ENCODE measurements at regions not wholly inside any gene's neighbourhood (a gene's known extent, or its start where the extent isn't known, plus 50 kb on each side); places are given as distances from the start of the nearest gene placed in this dataset.

GRCh38 chr10:44039599-44039998 is 345.3 kb downstream of the CXCL12 start:
- no peak overlapping the region for H3K4me3 ChIP-seq (ENCODE audit: low read depth, low read length)
- no peak for DNase-seq (ENCODE audit: low read depth)
- TF ChIP-seq, protein P1, sequence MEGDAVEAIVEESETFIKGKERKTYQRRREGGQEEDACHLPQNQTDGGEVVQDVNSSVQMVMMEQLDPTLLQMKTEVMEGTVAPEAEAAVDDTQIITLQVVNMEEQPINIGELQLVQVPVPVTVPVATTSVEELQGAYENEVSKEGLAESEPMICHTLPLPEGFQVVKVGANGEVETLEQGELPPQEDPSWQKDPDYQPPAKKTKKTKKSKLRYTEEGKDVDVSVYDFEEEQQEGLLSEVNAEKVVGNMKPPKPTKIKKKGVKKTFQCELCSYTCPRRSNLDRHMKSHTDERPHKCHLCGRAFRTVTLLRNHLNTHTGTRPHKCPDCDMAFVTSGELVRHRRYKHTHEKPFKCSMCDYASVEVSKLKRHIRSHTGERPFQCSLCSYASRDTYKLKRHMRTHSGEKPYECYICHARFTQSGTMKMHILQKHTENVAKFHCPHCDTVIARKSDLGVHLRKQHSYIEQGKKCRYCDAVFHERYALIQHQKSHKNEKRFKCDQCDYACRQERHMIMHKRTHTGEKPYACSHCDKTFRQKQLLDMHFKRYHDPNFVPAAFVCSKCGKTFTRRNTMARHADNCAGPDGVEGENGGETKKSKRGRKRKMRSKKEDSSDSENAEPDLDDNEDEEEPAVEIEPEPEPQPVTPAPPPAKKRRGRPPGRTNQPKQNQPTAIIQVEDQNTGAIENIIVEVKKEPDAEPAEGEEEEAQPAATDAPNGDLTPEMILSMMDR (IDR thresholded peaks at IDR 0.05; ENCODE audit: insufficient read depth, low read depth, low read length, missing control alignments) = no peak

DNA sequence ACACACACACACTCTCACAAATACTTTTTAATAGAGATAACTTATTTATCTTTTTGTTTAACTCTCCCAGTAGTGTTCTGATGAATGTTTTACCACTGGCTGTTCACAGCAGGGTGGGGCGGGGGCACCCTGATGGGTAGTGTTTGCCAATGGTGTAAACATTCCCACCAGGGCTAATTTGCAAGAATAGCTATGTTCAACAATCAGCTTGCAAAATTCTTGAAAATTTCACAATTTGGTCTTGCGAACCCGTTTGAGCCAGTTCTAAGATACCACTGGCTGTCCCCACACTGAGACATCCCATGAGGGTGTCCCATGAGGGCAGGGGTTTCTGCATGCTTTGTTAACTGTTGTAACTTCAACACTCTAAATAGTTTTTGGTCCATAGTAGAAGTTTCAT is 348.5 kb downstream of the CXCL12 start:
- TF ChIP-seq, protein P1 (IDR thresholded peaks at IDR 0.05; ENCODE audit: insufficient read depth, low read depth, low read length, missing control alignments) = no peak
- no peak for DNase-seq (ENCODE audit: low read depth)
- no peak overlapping the region for H3K4me3 ChIP-seq (ENCODE audit: low read depth, low read length)

DNA sequence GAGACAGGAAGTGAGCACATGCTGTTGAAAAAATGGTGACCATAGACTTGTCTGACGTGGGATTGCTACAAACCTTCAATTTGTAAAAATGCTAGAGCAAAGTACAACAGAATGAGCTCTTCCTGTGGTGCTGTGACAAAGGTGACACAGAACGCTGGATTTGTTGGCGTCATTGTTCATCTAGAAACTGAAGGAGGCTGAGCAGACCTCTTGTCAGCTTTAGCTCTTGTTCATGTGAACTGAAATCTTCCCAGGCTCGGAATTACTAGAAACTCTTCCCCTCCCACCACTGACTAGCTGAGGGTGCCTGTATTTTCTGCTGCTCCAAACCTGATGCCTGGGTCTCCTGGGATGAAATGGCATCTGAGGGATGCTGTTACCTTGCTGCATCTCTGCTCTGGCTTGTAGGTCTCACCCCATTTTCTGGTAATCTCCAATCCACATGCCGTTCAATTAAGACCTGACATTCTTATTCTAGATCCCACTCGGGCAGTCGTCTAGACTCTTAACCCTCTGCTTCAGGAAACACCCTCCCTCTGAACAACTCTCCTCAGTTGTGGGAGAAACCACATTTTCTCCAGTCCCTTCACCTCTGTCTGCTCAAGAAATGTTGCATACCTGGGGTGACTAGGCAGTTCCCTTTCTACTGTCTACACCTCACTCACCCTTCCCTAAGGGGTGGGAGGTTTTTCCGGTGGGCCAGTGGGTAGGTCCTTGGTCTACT is 349.3 kb downstream of the CXCL12 start:
- H3K4me3 ChIP-seq (ENCODE audit: low read depth, low read length) = no peak overlapping the region
- TF ChIP-seq, protein P1 (IDR thresholded peaks at IDR 0.05; ENCODE audit: insufficient read depth, low read depth, low read length, missing control alignments) = no peak
- DNase-seq (ENCODE audit: low read depth) = peak; percentile 77

GRCh38 chr10:44034946-44035345 is 350.0 kb downstream of the CXCL12 start:
- H3K4me3 ChIP-seq (ENCODE audit: low read depth, low read length) = no peak overlapping the region
- TF ChIP-seq, protein P1 (IDR thresholded peaks at IDR 0.05; ENCODE audit: insufficient read depth, low read depth, low read length, missing control alignments) = no peak
- DNase-seq (ENCODE audit: low read depth) = peak; percentile 30

DNA sequence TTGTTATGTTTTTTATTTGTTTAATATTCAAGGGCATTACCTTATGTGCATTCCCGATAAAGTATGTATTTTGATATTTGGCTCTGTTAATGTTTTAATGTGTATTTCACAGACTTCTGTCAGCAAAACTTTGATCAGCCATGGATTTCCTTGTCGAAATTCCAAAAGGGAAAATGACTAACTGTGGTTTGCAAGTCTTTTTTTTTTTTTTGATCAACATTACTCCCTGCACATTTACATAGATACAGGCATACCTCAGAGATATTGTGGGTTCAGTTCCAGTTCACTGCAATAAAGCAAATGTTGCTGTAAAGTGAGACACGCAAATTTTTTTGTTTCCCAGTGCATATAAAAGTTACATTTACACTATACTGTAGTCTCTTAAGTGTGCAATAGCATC is 351.9 kb downstream of the CXCL12 start:
- no peak overlapping the region for H3K4me3 ChIP-seq (ENCODE audit: low read depth, low read length)
- DNase-seq (ENCODE audit: low read depth) = no peak
- TF ChIP-seq, protein P1 (IDR thresholded peaks at IDR 0.05; ENCODE audit: insufficient read depth, low read depth, low read length, missing control alignments) = no peak

GRCh38 chr10:44032216-44032615 is 352.7 kb downstream of the CXCL12 start:
- no peak for DNase-seq (ENCODE audit: low read depth)
- no peak overlapping the region for H3K4me3 ChIP-seq (ENCODE audit: low read depth, low read length)
- TF ChIP-seq, protein P1 (IDR thresholded peaks at IDR 0.05; ENCODE audit: insufficient read depth, low read depth, low read length, missing control alignments) = no peak

DNA sequence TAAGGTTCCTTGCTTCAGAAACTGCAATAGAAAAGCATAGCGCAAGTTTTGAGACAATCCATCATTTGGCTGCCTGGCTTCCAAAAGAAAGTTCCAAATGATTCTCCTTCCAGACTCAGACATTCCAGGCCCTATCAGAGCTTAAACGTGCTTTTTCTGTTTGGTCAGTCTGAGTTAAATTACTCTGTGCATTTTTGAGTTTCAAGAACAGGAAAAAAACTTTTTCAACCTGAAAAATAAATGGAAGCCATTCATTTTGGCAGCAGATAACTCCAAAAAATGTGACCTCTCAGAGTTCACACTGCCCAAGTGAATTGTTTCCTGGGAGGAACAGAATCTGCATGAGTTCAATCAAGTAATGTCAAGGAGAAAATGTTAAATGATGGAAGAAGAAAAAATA is 354.2 kb downstream of the CXCL12 start:
- TF ChIP-seq, protein P1 (IDR thresholded peaks at IDR 0.05; ENCODE audit: insufficient read depth, low read depth, low read length, missing control alignments) = no peak
- DNase-seq (ENCODE audit: low read depth) = no peak
- no peak overlapping the region for H3K4me3 ChIP-seq (ENCODE audit: low read depth, low read length)

Measured in GM12865 (cell line).